ENCODE measurements at regions not wholly inside any gene's neighbourhood (a gene's known extent, or its start where the extent isn't known, plus 50 kb on each side); places are given as distances from the start of the nearest gene placed in this dataset.

DNA sequence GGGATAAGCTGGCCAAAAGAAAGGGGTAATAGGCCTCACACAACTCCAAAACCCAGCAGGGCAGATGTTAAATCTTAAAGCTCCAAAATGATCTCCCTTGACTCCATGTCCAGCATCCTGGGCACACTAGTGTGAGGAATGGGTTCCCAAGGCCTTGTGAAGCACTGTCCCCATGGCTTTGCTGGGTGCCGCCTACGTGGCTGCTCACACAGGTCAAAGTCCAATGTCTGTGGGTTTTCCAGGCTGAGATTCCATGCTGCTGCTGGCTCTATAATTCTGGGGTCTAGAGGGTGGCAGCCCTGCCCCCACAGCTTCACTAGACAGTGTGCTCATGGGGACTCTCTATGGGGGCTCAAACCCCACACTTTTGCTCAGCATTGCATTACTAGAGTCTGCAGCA is 145.3 kb upstream of the GRIN2B start:
- Histone ChIP-seq H3K9me3 (no peaks in the 10 kb centered on the region), H3K27me3 (no peaks in the 10 kb centered on the region), H3K36me3 (no peaks in the 10 kb centered on the region), H3K4me3 (no peak overlapping the region)
- DNase-seq: no peak

DNA sequence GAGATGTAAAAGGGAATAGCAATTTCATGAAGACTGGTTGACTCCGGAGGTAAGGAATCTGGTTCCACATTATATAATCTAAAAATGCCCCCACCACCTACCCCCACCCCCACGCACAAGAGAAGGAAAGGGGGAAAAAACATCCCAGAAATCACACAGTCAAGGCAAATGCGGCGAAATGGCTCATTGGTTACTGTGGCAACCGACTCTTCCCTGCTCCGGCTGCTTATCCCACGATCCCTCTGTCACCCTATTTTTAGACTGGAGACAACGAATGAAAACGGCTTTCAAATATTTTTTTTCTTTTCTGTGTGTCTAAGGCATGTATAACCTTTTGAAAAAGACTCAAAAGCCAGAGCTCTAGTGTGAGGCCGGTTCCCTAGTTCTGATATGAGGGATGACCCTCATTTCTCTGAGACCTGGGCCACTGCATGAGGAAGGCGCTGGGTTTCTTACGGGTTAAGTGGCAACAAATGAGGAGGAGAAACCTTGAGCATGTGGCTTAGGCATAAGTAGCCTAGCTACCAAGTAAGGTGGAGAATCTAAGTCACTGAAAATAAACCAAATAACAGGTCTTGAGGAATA is 148.3 kb upstream of the GRIN2B start:
- H3K4me3 ChIP-seq: no peak overlapping the region
- no peaks in the 10 kb centered on the region for H3K9me3 ChIP-seq
- DNase-seq: no peak
- no peaks in the 10 kb centered on the region for H3K36me3 ChIP-seq
- H3K27me3 ChIP-seq: no peaks in the 10 kb centered on the region

DNA sequence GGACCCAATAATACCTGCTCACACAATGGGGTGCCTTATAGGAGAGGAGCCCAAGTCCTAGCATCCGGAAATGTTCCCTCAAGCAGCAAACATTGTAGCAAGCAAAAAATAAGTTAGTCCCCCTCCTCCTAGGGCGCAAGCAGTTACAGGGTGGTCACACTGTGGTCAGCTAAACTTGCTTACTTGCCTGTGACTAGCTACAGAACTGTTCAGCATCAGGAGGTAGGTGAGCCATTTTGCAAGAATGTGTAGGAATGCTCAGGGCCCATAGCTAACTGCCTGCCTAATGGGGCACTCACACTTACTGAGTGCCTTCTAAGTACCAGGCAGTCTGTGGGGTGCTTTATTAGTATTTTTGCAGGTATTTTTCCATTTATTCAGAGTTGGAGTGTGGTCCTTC is 154.6 kb upstream of the GRIN2B start:
- DNase-seq: no peak
- Histone ChIP-seq H3K36me3 (no peaks in the 10 kb centered on the region), H3K27me3 (no peaks in the 10 kb centered on the region), H3K4me3 (no peak overlapping the region), H3K9me3 (no peaks in the 10 kb centered on the region)

DNA sequence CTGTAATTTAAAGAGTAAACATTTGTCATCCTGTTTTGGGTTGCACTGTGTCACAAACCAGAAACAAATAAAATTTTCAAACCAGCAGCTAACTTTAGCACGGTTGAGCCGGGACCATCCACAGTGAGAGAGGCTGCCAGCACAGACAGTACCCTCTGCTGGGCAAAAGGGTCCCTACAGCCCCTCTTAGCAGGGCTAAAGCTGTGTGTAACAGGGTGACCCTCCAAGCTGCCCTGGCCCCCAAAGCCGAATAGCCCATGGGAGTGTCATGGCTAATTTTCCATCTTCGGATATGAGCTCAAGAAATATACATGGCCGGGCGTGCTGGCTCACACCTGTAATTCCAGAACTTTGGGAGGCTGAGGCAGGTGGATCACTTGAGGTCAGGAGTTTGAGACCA is 157.1 kb upstream of the GRIN2B start:
- no peaks in the 10 kb centered on the region for H3K27me3 ChIP-seq
- no peak overlapping the region for H3K4me3 ChIP-seq
- peak; percentile 2 for DNase-seq
- no peaks in the 10 kb centered on the region for H3K9me3 ChIP-seq
- no peaks in the 10 kb centered on the region for H3K36me3 ChIP-seq

DNA sequence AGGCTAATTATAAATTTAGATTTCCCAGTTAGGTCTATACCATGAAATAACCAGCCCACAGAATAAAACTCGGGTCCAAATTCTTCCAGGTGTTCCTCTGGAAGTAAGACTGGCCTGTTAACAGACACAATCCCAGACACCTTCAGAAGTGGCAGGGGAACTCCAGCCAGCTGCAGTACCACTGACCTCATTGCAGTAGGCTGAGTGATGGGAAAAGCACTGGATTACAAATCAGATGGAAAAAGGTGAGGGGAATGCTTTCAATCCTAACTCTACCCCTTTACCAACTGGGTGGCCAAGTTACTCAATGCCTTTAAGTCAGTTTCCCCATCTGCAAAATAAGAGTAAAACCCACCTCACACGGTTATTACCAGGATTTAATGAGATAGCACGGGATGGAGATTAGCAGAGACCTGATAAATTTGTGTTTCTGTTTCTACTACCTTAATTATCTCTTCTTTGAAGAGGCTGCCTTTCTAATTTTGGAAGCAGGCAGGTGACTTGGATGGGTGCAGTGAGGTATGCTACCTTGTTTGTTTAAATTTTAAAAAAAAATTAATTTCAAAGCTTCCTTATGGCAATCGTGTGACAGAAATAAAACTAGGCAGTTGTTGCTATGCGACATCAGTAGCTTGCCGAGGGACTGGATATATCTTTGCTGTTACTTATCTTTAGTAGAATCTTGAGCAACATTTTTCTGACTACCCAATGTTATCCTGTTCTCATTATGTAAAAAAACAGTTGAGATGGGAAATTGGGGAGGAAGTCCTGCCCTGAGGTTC is 167.3 kb upstream of the GRIN2B start:
- H3K36me3 ChIP-seq: no peaks in the 10 kb centered on the region
- H3K9me3 ChIP-seq: no peaks in the 10 kb centered on the region
- no peak overlapping the region for H3K4me3 ChIP-seq
- H3K27me3 ChIP-seq: no peaks in the 10 kb centered on the region
- no peak for DNase-seq

DNA sequence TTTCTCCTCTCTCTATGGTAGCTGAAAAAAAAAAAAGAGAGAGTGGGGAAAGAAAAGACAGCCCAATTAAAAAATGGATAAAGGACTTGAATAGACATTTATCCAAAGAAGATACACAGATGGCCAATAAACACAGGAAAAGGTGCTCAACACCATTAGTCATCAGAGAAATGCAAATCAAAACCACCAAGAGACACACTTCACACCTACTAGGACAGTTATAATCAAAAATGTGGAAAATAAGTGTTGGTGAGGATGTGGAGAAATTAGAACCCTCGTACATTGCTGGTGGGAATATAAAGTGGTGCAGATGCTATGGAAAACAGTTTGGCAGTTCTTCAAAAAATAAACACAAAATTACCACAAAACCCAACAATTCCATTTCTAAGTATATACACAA is 172.4 kb upstream of the GRIN2B start:
- no peak for DNase-seq
- Histone ChIP-seq H3K9me3 (no peaks in the 10 kb centered on the region), H3K36me3 (no peaks in the 10 kb centered on the region), H3K27me3 (no peaks in the 10 kb centered on the region), H3K4me3 (no peak overlapping the region)

DNA sequence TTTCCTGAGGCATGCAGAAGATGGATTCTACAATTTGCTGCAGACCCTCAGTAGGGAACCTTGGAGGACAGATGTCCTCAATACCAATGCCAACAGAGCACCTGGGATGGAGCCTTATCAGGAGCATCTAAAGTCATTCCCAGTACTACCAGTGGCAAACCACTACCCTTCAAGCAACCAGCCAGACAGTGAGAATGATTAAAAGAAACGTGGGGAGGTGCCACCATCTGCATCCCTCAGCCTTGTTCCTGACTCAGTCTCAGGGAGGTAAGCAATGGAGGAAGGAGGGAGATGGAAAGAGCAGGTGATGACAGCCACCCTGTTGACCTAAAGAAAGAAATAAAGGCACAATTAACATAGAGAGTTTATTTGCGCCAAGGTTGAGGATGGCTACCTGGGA is 175.2 kb upstream of the GRIN2B start:
- H3K4me3 ChIP-seq: no peak overlapping the region
- no peaks in the 10 kb centered on the region for H3K9me3 ChIP-seq
- DNase-seq: no peak
- H3K36me3 ChIP-seq: no peaks in the 10 kb centered on the region
- no peaks in the 10 kb centered on the region for H3K27me3 ChIP-seq

DNA sequence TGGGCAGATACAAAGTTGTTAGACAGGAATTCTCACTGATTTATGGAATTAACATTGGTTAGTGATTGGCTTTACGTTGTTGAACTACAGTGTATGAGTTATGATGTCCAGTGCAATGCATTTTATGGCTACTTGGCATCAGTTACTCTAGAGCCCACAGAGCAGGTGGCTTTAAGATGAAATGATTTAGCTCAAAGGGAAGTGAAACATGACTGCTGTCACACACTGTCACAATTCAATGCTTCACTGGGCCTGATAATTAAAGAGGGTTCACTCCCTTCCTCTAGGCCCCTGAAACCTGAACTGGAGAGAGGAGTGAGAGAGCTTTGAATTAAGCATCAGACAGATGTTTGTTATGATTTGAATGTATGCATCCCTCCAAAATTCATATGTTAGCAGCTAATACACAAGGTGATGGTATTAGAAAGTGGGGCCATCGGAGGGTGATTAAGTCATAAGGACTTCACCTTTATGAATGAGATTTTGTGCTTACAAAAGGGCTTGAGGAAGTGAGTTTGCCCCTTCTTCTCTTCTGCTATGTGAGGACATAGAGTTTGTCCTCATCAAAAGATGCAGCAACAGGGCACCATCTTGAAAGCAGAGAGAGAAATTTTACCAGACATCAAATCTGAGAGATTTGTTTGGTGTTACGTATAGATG is 175.8 kb upstream of the GRIN2B start:
- no peaks in the 10 kb centered on the region for H3K36me3 ChIP-seq
- DNase-seq: no peak
- H3K4me3 ChIP-seq: no peak overlapping the region
- no peaks in the 10 kb centered on the region for H3K9me3 ChIP-seq
- no peaks in the 10 kb centered on the region for H3K27me3 ChIP-seq

DNA sequence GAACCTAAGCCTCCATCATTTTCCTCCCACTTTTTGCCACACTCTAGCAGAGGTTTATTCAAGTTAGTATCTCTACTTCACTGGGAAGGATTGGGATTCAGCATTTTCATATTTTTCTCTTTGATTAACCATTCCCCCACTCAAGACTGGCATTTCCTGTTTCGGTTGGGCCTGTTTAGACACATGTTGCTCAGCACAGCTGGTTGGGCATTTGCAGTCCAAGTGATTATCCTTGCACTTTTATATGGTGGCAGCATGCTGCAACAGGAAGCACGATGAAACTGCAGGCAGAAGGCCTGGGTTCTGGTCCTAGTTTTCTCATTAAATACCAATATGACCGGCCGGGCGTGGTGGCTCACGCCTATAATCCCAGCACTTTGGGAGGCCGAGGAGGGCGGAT is 182.9 kb upstream of the GRIN2B start:
- Histone ChIP-seq H3K9me3 (no peaks in the 10 kb centered on the region), H3K27me3 (no peaks in the 10 kb centered on the region), H3K36me3 (no peaks in the 10 kb centered on the region), H3K4me3 (no peak overlapping the region)
- DNase-seq: no peak

DNA sequence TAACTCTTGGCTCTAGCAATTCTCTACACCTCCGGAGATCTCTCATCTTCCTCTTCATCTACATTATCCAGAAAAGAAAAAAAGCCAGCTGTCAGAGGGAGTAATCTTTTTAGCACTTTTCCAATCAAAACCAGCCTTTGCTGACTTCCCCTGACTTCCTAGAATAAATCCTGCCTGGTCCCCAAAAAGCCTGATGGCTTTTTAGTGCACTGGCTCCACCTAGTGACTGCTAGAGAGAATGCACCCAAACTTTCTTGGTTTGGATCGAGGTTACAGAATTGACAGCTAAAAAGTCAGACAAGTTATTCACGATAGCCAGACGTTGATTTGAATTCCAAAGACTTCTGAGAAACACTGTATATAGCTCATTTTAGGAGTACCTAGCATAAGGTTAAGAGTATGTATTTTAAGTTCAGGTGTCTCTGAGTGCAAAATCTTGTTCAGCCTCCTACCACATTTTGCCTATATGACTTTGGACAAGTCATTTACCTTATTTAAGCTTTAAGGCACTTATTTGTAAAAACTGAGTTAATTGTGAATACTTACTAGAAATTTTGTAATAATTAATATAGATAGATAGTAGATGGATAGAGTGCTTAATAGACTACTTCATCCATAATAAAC is 185.7 kb upstream of the GRIN2B start:
- peak; percentile 11 for DNase-seq
- Histone ChIP-seq H3K4me3 (no peak overlapping the region), H3K9me3 (no peaks in the 10 kb centered on the region), H3K27me3 (no peaks in the 10 kb centered on the region), H3K36me3 (no peaks in the 10 kb centered on the region)

DNA sequence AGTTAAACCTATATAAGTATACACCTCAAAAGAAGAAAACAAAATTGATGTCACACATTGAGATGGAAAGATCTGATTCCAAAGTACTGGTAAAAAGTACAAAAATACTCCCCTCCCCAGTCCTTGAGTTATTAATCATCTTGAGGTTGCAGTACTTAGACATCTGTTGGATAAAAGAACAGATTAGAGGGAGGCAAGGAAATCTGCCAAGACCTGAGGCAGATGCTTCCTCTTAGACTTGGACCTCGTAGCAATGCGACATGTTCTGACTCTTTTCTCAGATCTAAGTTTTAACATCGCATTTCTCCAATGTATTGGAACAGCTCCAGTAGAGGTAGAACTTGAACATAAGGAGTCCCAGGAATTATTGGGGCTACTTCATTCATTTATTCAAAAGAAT is 187.9 kb upstream of the GRIN2B start:
- Histone ChIP-seq H3K4me3 (no peak overlapping the region), H3K36me3 (no peaks in the 10 kb centered on the region), H3K27me3 (no peaks in the 10 kb centered on the region), H3K9me3 (no peaks in the 10 kb centered on the region)
- no peak for DNase-seq

DNA sequence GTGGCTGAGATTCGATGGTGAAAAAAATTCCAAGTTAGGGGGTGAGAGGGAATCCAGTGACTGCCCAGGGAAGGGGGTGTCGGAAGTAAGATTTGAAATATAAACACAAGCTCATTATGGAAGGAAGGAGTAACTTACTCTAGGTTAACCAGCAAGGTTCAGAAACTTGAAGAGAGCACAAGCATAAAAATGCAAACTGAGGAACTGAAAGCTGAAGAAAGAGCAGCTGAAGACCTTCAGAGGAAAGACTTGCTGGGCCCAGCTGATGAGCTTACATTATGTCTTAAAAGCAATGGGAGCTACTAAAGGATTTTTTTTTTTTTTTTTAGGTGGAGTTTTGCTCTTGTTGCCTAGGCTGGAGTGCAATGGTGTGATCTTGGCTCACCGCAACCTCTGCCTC is 189.7 kb upstream of the GRIN2B start:
- no peak for DNase-seq
- H3K4me3 ChIP-seq: no peak overlapping the region
- H3K36me3 ChIP-seq: no peaks in the 10 kb centered on the region
- H3K27me3 ChIP-seq: no peaks in the 10 kb centered on the region
- H3K9me3 ChIP-seq: no peaks in the 10 kb centered on the region

DNA sequence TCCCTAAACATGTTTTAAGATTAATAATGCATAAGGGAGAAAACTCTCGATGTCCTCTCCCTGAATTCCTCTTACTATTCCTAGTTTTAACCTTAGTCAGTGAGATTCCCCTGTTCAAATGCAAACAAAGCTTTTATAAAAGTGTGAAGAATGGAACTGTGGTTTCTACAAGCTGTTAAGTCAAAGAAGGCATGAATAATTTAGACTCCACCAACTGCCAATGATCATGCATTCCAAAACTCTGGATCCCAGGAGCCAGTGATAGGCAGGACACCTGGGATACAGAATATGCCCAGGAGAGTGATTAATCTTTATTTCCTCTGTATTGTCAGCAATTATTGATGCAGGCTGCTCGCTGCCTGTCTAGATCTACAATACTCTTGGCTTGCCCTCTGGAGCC is 190.3 kb upstream of the ATF7IP start:
- Histone ChIP-seq H3K36me3 (no peaks in the 10 kb centered on the region), H3K4me3 (no peak overlapping the region), H3K9me3 (no peaks in the 10 kb centered on the region), H3K27me3 (no peaks in the 10 kb centered on the region)
- DNase-seq: no peak

DNA sequence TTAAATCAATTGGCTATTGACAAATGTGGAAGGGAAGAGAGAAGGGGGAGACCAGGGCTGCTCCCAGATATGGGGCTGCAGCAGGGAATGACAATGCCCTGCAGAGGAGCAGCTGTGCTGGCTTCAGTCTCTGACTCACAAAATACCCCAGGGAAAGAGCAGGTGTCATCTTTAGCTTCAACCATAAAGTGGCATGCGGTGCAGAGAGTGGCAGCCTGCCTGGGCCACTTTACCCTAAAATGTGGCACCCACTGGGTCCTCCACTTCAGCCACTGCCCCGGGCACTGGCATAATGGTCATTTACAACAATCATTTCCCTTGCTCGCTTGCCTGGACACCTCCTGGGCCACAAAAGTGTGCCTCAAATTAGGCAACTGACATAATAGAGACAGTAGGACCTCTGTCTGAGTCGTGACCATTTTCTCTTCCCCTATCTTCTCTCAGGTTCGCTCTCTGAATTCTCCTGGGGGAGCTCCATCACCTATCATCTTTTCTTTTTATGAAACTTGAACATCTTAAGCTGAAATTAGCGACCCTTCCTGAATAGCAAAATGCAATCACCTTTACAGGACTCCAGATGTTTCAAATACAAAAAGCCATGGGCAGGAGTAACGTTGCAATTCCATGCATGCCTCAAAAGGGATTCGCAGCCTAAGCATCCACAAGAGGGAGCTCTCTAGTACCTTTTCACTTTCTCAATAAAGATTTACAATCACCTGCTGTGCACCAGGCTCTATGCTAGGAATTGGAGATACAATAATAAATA is 179.9 kb upstream of the ATF7IP start:
- Histone ChIP-seq H3K4me3 (no peak overlapping the region), H3K9me3 (no peaks in the 10 kb centered on the region), H3K27me3 (no peaks in the 10 kb centered on the region), H3K36me3 (no peaks in the 10 kb centered on the region)
- peak; percentile 5 for DNase-seq

DNA sequence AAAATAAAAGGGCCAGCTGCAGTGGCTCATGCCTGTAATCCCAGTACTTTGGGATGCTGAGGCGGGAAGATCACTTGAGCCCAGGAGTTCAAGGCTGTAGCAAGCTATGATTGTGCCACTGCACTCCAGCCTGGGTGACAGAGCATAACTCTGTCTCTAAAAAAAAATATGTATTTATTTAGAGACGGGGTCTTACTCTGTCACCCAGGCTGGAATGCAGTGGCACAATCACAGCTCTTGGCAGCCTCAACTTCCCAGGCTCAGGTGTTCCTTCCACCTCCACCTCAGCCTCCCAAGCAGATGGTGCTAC is 179.3 kb upstream of the ATF7IP start:
- no peaks in the 10 kb centered on the region for H3K9me3 ChIP-seq

DNA sequence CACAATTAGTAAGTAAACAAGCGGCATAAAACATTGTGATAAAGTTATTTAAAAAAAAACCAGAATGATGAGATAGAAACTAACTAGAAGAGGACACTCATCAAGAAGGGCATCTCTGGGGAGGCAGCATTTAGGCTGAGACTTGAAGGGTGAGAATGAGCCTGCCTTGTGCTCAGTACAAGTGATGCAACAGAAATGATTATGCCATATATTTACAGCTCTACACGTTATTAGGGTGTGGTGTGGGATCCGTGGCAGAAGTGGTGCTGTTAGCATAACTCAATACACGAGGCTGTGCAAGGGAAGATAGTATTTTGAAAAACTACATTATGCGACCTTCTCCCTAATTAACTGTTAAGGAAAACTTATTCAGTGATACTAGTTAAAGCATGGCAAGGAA is 178.5 kb upstream of the ATF7IP start:
- no peaks in the 10 kb centered on the region for H3K9me3 ChIP-seq
- no peak overlapping the region for H3K4me3 ChIP-seq
- H3K36me3 ChIP-seq: no peaks in the 10 kb centered on the region
- DNase-seq: no peak
- H3K27me3 ChIP-seq: no peaks in the 10 kb centered on the region

More for the DNA sequence above, 179.3 kb upstream of the ATF7IP start:
- DNase-seq: no peak
- Histone ChIP-seq H3K4me3 (no peak overlapping the region), H3K27me3 (no peaks in the 10 kb centered on the region), H3K36me3 (no peaks in the 10 kb centered on the region)

DNA sequence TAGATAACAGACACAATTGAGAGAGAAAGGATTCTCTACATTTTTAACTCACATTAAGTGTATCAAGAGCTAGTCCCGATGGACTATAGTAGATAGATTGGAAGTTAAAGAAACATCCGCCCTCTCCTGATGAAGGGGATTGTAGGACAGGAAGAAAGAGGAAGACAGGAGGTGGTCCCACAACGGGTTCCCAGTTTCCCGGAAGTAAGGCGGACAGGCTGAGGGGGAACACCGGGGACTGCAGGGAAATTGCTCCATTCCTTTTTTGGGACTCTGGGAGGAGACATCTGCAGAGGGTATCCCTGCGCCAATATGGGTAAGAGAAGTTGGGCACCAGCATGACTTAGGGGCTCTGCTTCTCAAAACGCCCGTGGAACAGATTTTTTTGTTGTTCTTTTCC is 177.5 kb upstream of the ATF7IP start:
- no peak for DNase-seq
- Histone ChIP-seq H3K36me3 (no peaks in the 10 kb centered on the region), H3K9me3 (no peaks in the 10 kb centered on the region), H3K27me3 (no peaks in the 10 kb centered on the region), H3K4me3 (no peak overlapping the region)

Measured in MG63 (cell line).